WERI-Rb-1 (cell line): ENCODE measurements at regions not wholly inside any gene's neighbourhood (a gene's known extent, or its start where the extent isn't known, plus 50 kb on each side); places are given as distances from the start of the nearest gene placed in this dataset.

Experiments used
- DNase-seq: peaks from one replicate; pipeline ENCODE4 v3.0.0-alpha.2; 2020
- H3K27ac ChIP-seq: fragments of 250-450 bp; sonication (Bioruptor Pico); 2 replicates; pipeline ENCODE4 v1.5.1; 2020; ENCODE audit warnings: mild to moderate bottlenecking, moderate library complexity
- H3K27me3 ChIP-seq: fragments of 250-450 bp; sonication (Bioruptor Pico); 2 replicates; pipeline ENCODE4 v1.5.1; 2021; ENCODE audit warnings: mild to moderate bottlenecking, low read depth, moderate library complexity; ENCODE audit not compliant: insufficient read depth, severe bottlenecking
- H3K36me3 ChIP-seq: fragments of 250-450 bp; sonication (Bioruptor Pico); 2 replicates; pipeline ENCODE4 v1.5.1; 2020; ENCODE audit warnings: mild to moderate bottlenecking, moderate library complexity
- H3K4me3 ChIP-seq: 2 replicates; pipeline ENCODE4 v1.5.1; 2011; ENCODE audit warnings: low read depth, mild to moderate bottlenecking, control low read depth, low read length
- H3K9me3 ChIP-seq: fragments of 250-450 bp; sonication (Bioruptor Pico); 2 replicates; pipeline ENCODE4 v1.5.1; 2021; ENCODE audit warnings: mild to moderate bottlenecking, moderate library complexity; ENCODE audit not compliant: severe bottlenecking
- TF ChIP-seq, protein P1 (sequence below): IDR thresholded peaks from 2 replicates; pipeline ENCODE4 v1.5.1; 2011; ENCODE audit warnings: low read depth, mild to moderate bottlenecking, control low read depth, inconsistent platforms, low read length

- TF ChIP-seq, protein P1, sequence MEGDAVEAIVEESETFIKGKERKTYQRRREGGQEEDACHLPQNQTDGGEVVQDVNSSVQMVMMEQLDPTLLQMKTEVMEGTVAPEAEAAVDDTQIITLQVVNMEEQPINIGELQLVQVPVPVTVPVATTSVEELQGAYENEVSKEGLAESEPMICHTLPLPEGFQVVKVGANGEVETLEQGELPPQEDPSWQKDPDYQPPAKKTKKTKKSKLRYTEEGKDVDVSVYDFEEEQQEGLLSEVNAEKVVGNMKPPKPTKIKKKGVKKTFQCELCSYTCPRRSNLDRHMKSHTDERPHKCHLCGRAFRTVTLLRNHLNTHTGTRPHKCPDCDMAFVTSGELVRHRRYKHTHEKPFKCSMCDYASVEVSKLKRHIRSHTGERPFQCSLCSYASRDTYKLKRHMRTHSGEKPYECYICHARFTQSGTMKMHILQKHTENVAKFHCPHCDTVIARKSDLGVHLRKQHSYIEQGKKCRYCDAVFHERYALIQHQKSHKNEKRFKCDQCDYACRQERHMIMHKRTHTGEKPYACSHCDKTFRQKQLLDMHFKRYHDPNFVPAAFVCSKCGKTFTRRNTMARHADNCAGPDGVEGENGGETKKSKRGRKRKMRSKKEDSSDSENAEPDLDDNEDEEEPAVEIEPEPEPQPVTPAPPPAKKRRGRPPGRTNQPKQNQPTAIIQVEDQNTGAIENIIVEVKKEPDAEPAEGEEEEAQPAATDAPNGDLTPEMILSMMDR: no peak
- no peak overlapping the region for H3K27ac ChIP-seq
Measured at GRCh38 chr12:28777603-28778365, 371.3 kb upstream of the FAR2 start.

GRCh38 chr12:28780096-28780495 lies 369.0 kb upstream of the FAR2 start:
- no peak overlapping the region for H3K4me3 ChIP-seq
- TF ChIP-seq, protein P1: no peak
- no peaks in the 10 kb centered on the region for H3K9me3 ChIP-seq
- H3K27ac ChIP-seq: no peak overlapping the region
- no peaks in the 10 kb centered on the region for H3K27me3 ChIP-seq
- DNase-seq: no peak
- no peaks in the 10 kb centered on the region for H3K36me3 ChIP-seq

More at GRCh38 chr12:28777603-28778365, 371.3 kb upstream of the FAR2 start:
- Histone ChIP-seq H3K27me3 (no peaks in the 10 kb centered on the region), H3K4me3 (no peak overlapping the region), H3K9me3 (no peaks in the 10 kb centered on the region), H3K36me3 (no peaks in the 10 kb centered on the region)
- DNase-seq: no peak

- Histone ChIP-seq H3K36me3 (no peaks in the 10 kb centered on the region), H3K27me3 (no peaks in the 10 kb centered on the region), H3K4me3 (no peak overlapping the region), H3K27ac (no peak overlapping the region), H3K9me3 (no peaks in the 10 kb centered on the region)
- TF ChIP-seq, protein P1: no peak
- DNase-seq: no peak
Measured at GRCh38 chr12:28780960-28781359, 368.1 kb upstream of the FAR2 start.

GRCh38 chr12:28781671-28782652 lies 367.1 kb upstream of the FAR2 start:
- H3K9me3 ChIP-seq: no peaks in the 10 kb centered on the region
- H3K4me3 ChIP-seq: no peak overlapping the region
- no peak for DNase-seq
- H3K27ac ChIP-seq: no peak overlapping the region
- TF ChIP-seq, protein P1: no peak
- no peaks in the 10 kb centered on the region for H3K36me3 ChIP-seq
- H3K27me3 ChIP-seq: no peaks in the 10 kb centered on the region

DNA sequence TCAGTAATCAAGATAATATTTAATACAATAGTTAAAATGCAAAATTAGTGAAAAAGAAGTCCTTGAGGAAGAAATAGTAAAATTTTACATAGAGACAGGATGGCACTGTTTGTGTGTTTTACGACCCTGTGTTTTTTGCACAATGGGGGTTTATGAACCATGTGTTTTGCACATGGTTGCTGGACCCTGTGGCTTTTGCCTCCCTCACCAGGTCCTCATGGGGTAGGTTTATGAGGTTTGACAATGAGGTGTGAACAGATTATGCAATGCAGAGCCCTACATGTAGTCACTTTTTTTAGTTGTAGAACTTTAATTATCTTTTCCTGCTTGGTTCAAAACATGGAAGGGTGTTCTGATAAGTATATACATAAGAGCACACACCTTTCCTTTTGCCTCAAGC lies 366.3 kb upstream of the FAR2 start:
- Histone ChIP-seq H3K9me3 (no peaks in the 10 kb centered on the region), H3K36me3 (no peaks in the 10 kb centered on the region), H3K27ac (no peak overlapping the region), H3K4me3 (no peak overlapping the region), H3K27me3 (no peaks in the 10 kb centered on the region)
- DNase-seq: no peak
- TF ChIP-seq, protein P1: no peak
